Stomach smooth muscle (tissue), 2 donors: ENCODE measurements at regions not wholly inside any gene's neighbourhood (a gene's known extent, or its start where the extent isn't known, plus 50 kb on each side); places are given as distances from the start of the nearest gene placed in this dataset.

Experiments
- H3K27ac ChIP-seq: one replicate; pipeline ENCODE4 v1.7.0; 2013; ENCODE audit warnings: mild to moderate bottlenecking, low read length, inconsistent platforms
- H3K27me3 ChIP-seq, 2 donors: one replicate each; pipeline ENCODE4 v1.7.0; 2013; ENCODE audit warnings: low read length in 2 of 2; ENCODE audit not compliant: insufficient read depth in 2 of 2, control insufficient read depth in 1 of 2
- H3K36me3 ChIP-seq, 2 donors: one replicate each; pipeline ENCODE4 v1.7.0; 2013; ENCODE audit warnings: low read length in 2 of 2; ENCODE audit not compliant: control insufficient read depth in 2 of 2, insufficient read depth in 2 of 2
- H3K4me1 ChIP-seq: one replicate; pipeline ENCODE4 v1.7.0; 2013; ENCODE audit warnings: low read length; ENCODE audit not compliant: control insufficient read depth, insufficient read depth
- H3K4me3 ChIP-seq, 2 donors: one replicate each; pipeline ENCODE4 v1.7.0; 2013; ENCODE audit warnings: low read length in 2 of 2
- H3K9ac ChIP-seq, 2 donors: one replicate each; pipeline ENCODE4 v1.7.0; 2013; ENCODE audit warnings: low read length in 2 of 2, mild to moderate bottlenecking in 1 of 2
- H3K9me3 ChIP-seq, 2 donors: one replicate each; pipeline ENCODE4 v1.7.0; 2013; ENCODE audit warnings: low read length in 2 of 2; ENCODE audit not compliant: control insufficient read depth in 2 of 2
- donor health status: healthy.
- donor health status: Pancreatic carcinoma.

- no peaks in the 10 kb centered on the region for H3K9me3 ChIP-seq
- no peak overlapping the region for H3K4me3 ChIP-seq
- no peaks in the 10 kb centered on the region for H3K4me1 ChIP-seq
- H3K27ac ChIP-seq, result no peak overlapping the region
- H3K9ac ChIP-seq, result no peak overlapping the region
- no peaks in the 10 kb centered on the region for H3K36me3 ChIP-seq
- H3K27me3 ChIP-seq, result no peaks in the 10 kb centered on the region
These were observed 100.5 kb upstream of the HS3ST3A1 start for GRCh38 chr17:13702266-13702665.

- no peaks in the 10 kb centered on the region for H3K9me3 ChIP-seq
- H3K27ac ChIP-seq, result no peak overlapping the region
- no peaks in the 10 kb centered on the region for H3K36me3 ChIP-seq
- H3K27me3 ChIP-seq, result no peaks in the 10 kb centered on the region
- no peaks in the 10 kb centered on the region for H3K4me1 ChIP-seq
- no peak overlapping the region for H3K4me3 ChIP-seq
- no peak overlapping the region for H3K9ac ChIP-seq
These were observed 102.6 kb upstream of the HS3ST3A1 start for GRCh38 chr17:13704333-13704732.

GRCh38 chr17:13705221-13705620 lies 103.5 kb upstream of the HS3ST3A1 start:
- no peak overlapping the region for H3K27ac ChIP-seq
- H3K27me3 ChIP-seq, result no peaks in the 10 kb centered on the region
- no peak overlapping the region for H3K9ac ChIP-seq

GRCh38 chr17:13721705-13722104 lies 120.0 kb upstream of the HS3ST3A1 start:
- Histone ChIP-seq H3K4me1 (no peaks in the 10 kb centered on the region), H3K27me3 (no peaks in the 10 kb centered on the region), H3K9me3 (no peaks in the 10 kb centered on the region), H3K4me3 (no peak overlapping the region), H3K36me3 (no peaks in the 10 kb centered on the region), H3K27ac (no peak overlapping the region), H3K9ac (no peak overlapping the region)

More at GRCh38 chr17:13705221-13705620, 103.5 kb upstream of the HS3ST3A1 start:
- Histone ChIP-seq H3K36me3 (no peaks in the 10 kb centered on the region), H3K4me1 (no peaks in the 10 kb centered on the region), H3K4me3 (no peak overlapping the region), H3K9me3 (no peaks in the 10 kb centered on the region)

- no peaks in the 10 kb centered on the region for H3K36me3 ChIP-seq
- no peak overlapping the region for H3K4me3 ChIP-seq
- no peak overlapping the region for H3K9ac ChIP-seq
- no peaks in the 10 kb centered on the region for H3K9me3 ChIP-seq
- no peaks in the 10 kb centered on the region for H3K4me1 ChIP-seq
- H3K27ac ChIP-seq, result no peak overlapping the region
- no peaks in the 10 kb centered on the region for H3K27me3 ChIP-seq
These were observed 123.7 kb upstream of the HS3ST3A1 start for GRCh38 chr17:13725288-13725990.

- Histone ChIP-seq H3K9me3 (no peaks in the 10 kb centered on the region), H3K27ac (no peak overlapping the region), H3K27me3 (no peaks in the 10 kb centered on the region), H3K4me1 (no peaks in the 10 kb centered on the region), H3K36me3 (no peaks in the 10 kb centered on the region), H3K9ac (no peak overlapping the region), H3K4me3 (no peak overlapping the region)
These were observed 125.9 kb upstream of the HS3ST3A1 start for GRCh38 chr17:13727441-13728171.

GRCh38 chr17:13728781-13729180 lies 127.1 kb upstream of the HS3ST3A1 start:
- Histone ChIP-seq H3K4me3 (no peak overlapping the region), H3K27me3 (no peaks in the 10 kb centered on the region), H3K36me3 (no peaks in the 10 kb centered on the region), H3K27ac (no peak overlapping the region), H3K9ac (no peak overlapping the region), H3K9me3 (no peaks in the 10 kb centered on the region), H3K4me1 (no peaks in the 10 kb centered on the region)

GRCh38 chr17:13729466-13730134 lies 127.9 kb upstream of the HS3ST3A1 start:
- H3K27me3 ChIP-seq, result no peaks in the 10 kb centered on the region
- no peak overlapping the region for H3K27ac ChIP-seq
- no peaks in the 10 kb centered on the region for H3K36me3 ChIP-seq
- H3K4me3 ChIP-seq, result no peak overlapping the region
- H3K9me3 ChIP-seq, result no peaks in the 10 kb centered on the region
- no peak overlapping the region for H3K9ac ChIP-seq
- no peaks in the 10 kb centered on the region for H3K4me1 ChIP-seq

- Histone ChIP-seq H3K4me3 (no peak overlapping the region), H3K27me3 (no peaks in the 10 kb centered on the region)
These were observed 133.2 kb upstream of the HS3ST3A1 start for GRCh38 chr17:13734880-13735279.

GRCh38 chr17:13735444-13735843 lies 133.7 kb upstream of the HS3ST3A1 start:
- H3K27me3 ChIP-seq, result no peaks in the 10 kb centered on the region

More at GRCh38 chr17:13734880-13735279, 133.2 kb upstream of the HS3ST3A1 start:
- Histone ChIP-seq H3K9me3 (no peaks in the 10 kb centered on the region), H3K9ac (no peak overlapping the region), H3K36me3 (no peaks in the 10 kb centered on the region), H3K27ac (no peak overlapping the region), H3K4me1 (no peaks in the 10 kb centered on the region)

More at GRCh38 chr17:13735444-13735843, 133.7 kb upstream of the HS3ST3A1 start:
- Histone ChIP-seq H3K36me3 (no peaks in the 10 kb centered on the region), H3K9ac (no peak overlapping the region), H3K9me3 (no peaks in the 10 kb centered on the region), H3K4me3 (no peak overlapping the region), H3K27ac (no peak overlapping the region), H3K4me1 (no peaks in the 10 kb centered on the region)
